ENCODE measurements at regions not wholly inside any gene's neighbourhood (a gene's known extent, or its start where the extent isn't known, plus 50 kb on each side); places are given as distances from the start of the nearest gene placed in this dataset.
"Not testable (repeated sequence)": the region's sequence is repeated elsewhere in the genome, so short reads cannot be mapped to it uniquely, and the experiment has no call there.

- no peak for DNase-seq
Observed at GRCh38 chr5:74396913-74397622, 243.5 kb downstream of the ENC1 start.

- no peak for DNase-seq
Observed at GRCh38 chr5:74394916-74395880, 245.3 kb downstream of the ENC1 start.

- no peak for DNase-seq
Observed at GRCh38 chr5:74394528-74394915, 246.0 kb downstream of the ENC1 start.

- no peak for DNase-seq
Observed at GRCh38 chr5:74393943-74394342, 246.6 kb downstream of the ENC1 start.

GRCh38 chr5:74392711-74393351 is 247.7 kb downstream of the ENC1 start:
- DNase-seq, result peak; percentile 45

- no peak for DNase-seq
Observed at GRCh38 chr5:74391410-74391809, 249.1 kb downstream of the ENC1 start.

- no peak for DNase-seq
Observed at GRCh38 chr5:74390822-74391221, 249.7 kb downstream of the ENC1 start.

GRCh38 chr5:74390306-74390637 is 250.3 kb downstream of the ENC1 start:
- no peak for DNase-seq

GRCh38 chr5:74389531-74390305 is 250.8 kb downstream of the ENC1 start:
- no peak for DNase-seq

- DNase-seq, result not testable (repeated sequence)
Observed at GRCh38 chr5:74388411-74388810, 252.1 kb downstream of the ENC1 start.

GRCh38 chr5:74386571-74387334 is 253.8 kb downstream of the ENC1 start:
- DNase-seq, result no peak

- DNase-seq, result no peak
Observed at GRCh38 chr5:74384851-74385250, 255.7 kb downstream of the ENC1 start.

- DNase-seq, result no peak
Observed at GRCh38 chr5:74382987-74383593, 257.4 kb downstream of the ENC1 start.

GRCh38 chr5:74382123-74382855 is 258.2 kb downstream of the ENC1 start:
- no peak for DNase-seq

- DNase-seq, result no peak
Observed at GRCh38 chr5:74380193-74380592, 260.3 kb downstream of the ENC1 start.

- no peak for DNase-seq
Observed at GRCh38 chr5:74378464-74378863, 262.1 kb downstream of the ENC1 start.

- DNase-seq, result no peak
Observed at GRCh38 chr5:74376187-74376586, 264.3 kb downstream of the ENC1 start.

GRCh38 chr5:74375271-74375670 is 265.3 kb downstream of the ENC1 start:
- no peak for DNase-seq

- no peak for DNase-seq
Observed at GRCh38 chr5:74374656-74375055, 265.9 kb downstream of the ENC1 start.

GRCh38 chr5:74373076-74373475 is 267.5 kb downstream of the ENC1 start:
- no peak for DNase-seq

GRCh38 chr5:74372502-74373064 is 267.9 kb downstream of the ENC1 start:
- DNase-seq, result no peak
